IPS DF 4.7 (cell line): ENCODE measurements at regions not wholly inside any gene's neighbourhood (a gene's known extent, or its start where the extent isn't known, plus 50 kb on each side); places are given as distances from the start of the nearest gene placed in this dataset.
A peak's percentile ranks its signal among the peaks of the same experiment; 100 is the strongest.

Experiments
- DNase-seq: peaks from one replicate; pipeline ENCODE4 v3.0.0-alpha.2; 2013; ENCODE audit warnings: low spot score; ENCODE audit errors: extremely low read depth

DNA sequence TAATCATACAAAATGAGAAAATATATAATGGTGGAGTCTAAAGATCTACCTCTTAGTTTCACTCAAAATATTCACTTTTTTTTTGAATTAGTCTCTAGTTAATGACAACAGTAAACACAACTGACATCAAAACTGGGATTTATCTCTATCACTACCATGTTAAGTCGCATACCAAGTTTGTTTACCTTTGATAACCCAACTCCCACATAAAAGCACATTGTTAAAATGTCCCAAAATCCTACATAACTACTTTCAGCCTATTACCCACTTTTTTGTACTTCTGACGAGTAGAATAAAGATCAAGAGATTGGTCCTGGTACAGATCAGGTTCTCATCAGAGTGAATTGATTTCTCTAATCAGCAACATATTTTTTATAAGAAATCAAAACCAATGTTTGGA is 518.5 kb downstream of the EPHA3 start:
- DNase-seq: no peak

DNA sequence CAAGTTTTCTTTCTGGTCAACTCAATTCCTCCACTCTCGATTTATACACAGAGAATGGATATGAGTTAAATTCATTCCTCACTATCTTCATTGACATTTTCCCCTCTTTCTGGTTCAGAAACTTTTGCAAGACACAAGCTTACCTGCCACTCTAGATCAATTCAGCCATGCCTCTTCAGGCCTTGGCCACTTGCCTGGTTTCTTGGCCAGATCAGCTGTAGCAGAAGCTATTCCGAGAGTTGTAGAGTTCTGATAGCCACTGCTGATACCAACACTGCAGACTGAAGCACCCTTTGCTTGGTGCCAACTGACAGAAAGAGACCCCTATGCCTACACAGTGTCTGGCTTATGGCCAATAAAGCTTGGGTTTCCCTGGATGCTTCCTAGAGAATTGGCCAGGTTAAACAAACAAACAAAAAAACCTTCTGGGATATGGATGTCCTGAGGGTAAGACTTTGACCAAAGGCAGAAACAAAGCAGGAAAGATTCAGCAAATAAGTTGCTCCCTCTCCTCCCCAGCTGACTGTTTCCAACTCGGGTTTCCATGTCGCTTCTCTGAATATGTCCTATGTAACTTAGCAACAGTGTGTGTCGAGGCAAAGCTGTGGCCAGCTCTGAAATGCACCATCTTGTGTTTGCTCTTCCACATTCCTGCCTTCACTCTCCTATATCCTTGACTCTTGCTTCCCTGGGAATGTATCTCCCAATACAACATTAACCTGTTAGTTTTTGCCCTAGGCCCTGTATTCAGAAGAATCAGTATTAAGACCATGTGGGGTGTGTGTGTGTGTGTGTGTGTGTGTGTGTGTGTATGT is 521.6 kb downstream of the EPHA3 start:
- no peak for DNase-seq

DNA sequence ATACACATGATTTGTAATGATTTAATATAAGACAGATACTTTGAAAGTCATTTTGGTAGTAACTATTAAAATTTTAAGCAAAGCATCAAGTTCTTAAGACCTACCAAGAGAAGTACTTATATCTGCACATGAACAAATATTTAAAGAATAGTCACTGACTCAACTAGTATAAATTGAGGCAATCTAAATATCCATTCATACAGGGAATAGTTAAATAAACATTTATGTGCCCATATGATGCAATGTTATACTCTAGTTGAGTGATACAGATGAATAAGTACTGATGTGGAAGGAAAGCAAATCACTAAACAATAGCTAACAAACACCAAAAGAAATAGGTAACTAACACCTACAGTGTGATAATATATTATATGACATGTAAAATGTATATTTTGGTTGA is 527.7 kb downstream of the EPHA3 start:
- no peak for DNase-seq

DNA sequence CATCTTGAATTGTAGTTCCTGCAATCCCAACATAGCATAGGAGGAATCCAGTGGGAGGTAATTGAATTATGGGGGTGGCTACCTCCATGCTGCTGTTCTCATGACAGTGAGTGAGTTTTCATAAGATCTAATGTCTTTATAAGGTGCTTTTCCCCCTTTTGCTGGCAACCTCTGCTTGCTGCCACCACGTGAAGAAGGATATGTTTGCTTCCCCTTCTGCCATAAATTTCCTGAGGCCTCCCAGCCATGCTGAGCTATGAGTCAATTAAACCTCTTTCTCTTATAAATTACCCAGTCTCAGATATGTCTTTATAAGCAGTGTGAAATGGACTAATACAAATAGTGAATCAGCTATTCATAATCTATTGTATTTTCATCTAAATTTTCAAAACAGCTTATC is 537.3 kb downstream of the EPHA3 start:
- DNase-seq: no peak

DNA sequence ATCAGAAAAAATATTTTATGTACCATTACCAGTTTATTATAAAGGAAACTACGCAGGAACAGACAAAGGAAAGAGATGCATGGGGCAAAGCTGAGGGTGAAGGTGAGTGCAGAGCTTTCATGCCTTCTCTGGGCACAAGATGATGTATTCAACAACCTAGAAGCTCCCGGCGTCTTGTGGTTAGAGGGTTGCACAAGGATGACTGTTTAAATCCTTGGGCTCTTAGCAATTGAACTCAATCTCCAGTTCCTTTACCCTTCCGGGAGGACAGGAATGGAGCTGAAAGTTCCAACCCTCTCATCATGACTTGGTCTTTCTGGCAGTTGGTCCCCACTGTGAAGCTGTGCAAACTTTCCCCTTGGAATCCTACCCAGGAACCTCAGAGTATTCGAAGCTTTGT is 542.0 kb downstream of the EPHA3 start:
- DNase-seq: no peak

DNA sequence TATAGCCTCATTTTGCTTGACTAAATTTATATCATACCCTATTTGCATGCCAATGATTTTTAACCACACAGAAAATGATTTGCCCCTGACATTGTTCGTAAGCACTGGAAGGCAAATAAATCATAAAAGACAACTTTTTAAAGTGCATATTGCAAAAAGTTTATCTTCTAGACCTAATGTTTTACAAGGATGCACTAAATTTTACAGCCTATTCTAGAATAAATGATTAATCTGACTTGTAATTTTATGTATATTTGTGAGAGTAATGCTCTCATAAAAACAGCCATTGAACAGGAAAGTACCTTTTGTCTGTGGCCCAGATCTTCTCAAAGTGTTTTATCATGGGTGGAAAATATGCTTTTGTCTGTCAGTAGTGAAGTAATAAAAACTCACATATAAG is 546.6 kb downstream of the EPHA3 start:
- no peak for DNase-seq

DNA sequence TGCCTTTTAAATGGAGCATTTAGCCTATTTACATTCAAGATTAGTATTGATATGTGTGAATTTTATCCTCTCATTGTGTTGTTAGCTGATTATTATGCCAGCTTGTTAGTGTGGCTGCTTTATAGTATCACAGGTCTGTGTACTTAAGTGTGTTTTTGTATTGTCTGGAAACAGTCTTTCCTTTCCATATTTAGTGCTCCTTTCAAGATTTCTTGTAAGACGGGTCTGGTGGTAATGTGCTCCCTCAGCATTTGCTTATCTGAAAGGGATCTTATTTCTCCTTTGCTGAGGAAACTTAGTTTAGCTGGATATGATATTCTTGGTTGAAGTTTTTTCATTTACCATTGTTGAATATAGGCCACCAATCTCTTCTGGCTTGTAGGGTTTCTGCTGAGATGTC is 549.0 kb downstream of the EPHA3 start:
- no peak for DNase-seq

DNA sequence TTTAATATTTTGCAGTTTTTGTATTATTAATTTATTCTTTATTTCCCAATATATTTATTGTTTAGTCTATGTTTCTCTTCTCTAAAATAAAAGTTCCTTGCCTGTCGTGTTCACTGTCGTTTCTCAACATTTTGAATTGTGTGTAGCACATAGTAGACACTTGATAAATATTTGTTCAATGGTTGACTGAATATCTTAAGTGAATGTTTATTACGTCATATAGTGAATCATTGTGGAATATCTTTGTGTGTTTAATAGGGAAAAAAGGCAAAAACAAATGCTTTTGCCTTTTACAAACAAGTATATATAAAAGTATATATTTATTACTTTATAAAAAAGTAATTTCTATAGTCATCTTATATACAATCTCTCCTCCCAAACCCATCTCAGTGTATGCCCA is 572.3 kb downstream of the EPHA3 start:
- no peak for DNase-seq

DNA sequence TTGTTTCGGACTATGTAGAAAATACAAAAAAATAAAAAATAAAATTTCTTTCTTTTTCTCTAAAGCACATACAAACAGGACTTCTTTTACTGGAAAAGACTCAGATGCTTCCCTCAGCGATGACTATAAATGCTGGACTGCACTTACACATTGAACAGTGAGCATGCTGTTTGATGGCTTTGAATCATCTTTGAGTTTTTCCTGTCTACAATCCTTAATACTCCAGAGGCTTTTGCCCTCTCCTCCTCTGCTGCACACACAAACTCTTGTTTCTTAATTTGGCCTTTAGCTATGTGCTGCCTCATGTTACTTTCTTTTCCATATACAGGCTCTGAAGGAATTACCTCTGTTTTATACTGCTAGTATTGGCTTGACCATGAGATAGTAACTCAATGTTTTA is 575.1 kb downstream of the EPHA3 start:
- DNase-seq: no peak

DNA sequence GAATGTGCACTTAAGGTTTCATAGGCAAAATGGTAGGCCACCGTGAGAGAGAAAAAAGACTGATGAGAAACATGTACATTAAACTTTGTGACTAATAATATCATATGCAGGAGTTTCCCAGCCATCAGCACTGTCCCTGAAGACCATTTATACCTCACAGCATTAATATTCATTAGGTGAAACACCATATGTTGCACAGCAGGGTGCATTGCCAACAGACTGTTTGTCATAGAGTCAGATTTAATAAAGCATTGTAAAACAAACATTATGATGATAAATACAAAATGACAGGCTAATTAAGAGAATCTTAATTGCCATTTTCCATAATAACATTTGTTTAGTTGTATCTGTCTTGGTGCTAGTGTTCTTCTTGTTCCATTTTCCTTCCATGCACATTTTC is 578.3 kb downstream of the EPHA3 start:
- no peak for DNase-seq

DNA sequence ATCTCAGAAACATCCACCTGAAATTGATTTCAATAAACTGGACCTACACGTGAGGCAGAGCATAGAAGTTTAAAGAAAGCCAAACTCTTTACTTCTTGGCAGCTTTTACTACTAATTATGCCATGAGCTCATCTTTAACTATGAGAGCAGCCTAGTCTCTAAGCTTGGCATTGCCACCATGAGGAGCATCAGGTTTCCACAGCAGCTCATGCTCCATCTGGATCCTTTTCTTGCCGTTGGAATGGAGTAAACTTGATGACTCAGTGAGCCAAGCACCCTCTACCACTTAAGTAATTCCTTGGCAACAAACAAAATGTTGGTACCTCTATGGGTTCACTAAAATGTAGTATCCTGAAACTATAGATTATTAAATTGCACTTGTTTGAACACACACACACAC is 583.2 kb downstream of the EPHA3 start:
- peak; percentile 3 for DNase-seq

DNA sequence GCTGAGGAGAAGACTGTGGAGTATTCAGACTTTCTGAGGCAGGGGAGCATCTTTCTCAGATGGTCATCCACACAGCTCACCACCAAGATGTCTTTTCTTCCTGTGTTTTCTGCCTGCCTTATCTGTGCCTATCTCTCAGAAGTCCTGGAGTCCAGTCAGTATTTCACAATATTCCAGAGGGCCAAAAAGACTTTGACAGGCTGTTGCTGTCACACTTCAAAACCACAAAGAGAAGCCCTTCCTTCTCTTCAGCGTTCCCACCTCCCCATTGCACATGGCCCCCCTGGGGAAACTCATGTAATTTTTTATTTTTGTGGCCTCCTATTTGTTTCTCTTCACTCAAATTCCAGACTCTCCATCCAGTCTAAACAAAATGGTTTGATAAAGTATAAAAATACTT is 585.2 kb downstream of the EPHA3 start:
- DNase-seq: no peak

DNA sequence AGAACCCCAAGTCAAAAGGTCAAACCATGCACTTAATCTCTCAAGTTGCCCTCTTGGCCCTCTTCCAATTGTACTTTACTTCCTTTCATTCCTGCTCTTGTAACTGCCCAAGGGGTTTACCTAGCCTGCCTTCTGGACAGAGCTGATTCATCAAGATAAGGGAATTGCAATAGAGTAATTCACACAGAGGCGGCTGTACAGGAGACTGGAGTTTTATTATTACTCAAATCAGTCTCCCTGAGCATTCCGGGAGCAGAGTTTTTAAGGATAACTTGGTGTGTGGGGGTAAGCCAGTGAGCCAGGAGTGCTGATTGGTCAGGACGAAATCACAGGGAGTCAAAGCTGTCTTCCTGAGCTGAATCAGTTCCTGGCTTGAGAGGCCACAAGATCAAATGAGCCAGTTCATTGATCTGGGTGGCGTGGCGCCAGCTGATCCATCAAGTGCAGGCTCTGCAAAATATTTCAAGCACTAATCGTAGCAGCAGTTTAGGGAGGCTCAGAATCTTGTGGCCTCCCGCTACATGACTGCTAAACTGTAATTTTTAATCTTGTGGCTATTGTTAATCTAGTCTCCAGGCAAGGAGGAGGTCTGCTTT is 590.0 kb downstream of the EPHA3 start:
- DNase-seq: no peak

DNA sequence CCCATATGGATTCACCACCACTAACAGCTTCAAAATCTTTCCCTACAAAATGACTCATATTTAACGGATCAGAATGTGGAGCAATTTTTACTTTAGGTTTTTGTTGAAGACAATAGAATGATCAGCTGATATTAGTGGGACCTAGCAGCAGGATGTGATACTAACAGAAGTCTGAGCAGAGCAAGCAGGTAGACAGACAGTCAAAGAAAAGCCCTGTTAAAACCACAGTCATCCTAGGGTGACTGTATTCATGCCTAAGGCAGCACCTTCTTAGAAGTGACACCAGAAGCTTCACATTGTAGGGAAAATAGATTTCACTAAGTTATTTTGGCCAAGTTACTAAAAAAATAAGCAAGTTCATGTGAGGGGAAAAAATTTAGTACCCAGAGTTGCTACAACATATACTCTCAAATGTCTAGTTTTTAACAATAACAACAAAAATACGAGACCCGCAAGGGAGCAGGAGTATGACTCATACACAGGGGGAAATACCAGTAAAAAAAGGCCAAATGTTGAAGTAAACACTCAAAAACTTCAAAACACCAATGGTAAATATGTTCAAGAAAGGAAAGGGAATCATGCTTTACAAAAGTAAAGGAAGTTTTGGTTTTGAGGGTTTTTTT is 590.9 kb downstream of the EPHA3 start:
- no peak for DNase-seq

DNA sequence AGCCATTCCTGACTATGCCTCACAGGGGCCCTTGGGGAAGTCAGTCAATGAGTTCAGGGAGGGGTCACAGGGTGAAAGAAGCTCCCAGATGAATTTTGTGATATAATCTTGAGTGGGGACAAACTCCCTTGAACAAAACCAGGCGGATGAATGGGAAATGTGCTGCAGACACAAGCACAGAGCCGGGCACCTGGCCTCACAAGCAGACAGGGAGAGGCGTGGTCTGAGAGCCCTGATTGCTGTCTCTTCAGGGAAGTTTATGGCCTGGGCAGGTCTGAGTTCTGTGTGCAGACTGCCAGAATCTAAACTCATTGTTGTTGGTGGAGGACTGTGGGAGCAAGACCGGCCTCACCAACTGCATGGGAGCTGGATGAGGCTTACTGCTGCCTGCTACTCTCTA is 591.8 kb downstream of the EPHA3 start:
- no peak for DNase-seq

DNA sequence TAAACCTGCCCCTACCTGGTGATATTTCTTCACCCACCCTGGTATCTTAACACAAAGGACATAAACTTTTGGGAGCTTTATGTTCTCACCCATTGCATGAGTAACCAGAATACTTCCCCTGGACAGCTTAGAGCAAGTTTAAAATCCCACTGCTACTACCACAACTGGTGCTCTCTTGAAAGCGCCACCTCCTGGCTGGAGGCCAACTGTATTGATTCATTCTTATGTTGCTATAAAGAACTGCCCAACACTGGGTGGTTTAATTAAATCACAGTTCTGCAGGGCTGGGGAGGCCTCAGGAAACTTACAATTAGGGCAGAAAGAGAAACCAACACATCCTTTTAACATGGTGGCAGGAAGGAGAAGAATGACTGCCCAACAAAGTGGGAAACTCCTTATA is 592.4 kb downstream of the EPHA3 start:
- DNase-seq: no peak

DNA sequence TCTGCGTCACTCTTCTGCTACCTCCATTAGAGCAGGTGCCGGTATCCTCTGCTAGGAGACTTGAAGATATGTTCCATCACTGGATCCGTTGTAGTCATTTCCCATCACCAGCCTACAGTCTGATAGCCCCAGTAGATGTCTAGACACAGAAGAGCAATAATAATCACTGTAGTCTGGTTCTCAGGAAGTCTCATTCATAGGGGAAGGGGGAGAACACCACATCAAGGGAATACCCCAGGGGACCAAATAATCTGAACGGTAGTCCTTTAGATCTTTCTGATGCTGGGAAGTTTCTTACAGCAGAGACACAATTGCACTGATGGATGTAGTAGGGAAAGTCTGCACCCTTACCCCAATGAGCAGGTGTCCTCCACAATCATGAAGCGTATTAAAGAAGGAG is 595.0 kb downstream of the EPHA3 start:
- no peak for DNase-seq

DNA sequence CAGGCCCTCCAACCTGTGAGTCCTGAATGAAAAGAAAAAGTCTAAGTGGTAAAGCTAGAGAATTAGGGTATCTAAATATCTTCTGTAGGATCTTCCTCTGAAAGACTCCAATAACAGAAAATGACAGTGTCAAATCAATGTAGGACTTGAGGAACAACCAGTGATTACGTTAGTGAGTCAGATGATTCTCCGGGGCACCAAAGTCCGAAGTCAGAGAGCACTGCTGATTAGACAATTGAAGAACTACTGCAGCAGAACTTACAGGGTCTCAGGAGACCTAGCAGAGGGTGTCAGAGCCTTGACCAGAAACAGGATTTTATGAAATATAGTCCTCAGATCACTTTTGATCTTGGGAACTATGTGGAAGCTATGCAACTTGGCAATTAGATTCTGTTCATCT is 605.8 kb downstream of the EPHA3 start:
- DNase-seq: no peak

DNA sequence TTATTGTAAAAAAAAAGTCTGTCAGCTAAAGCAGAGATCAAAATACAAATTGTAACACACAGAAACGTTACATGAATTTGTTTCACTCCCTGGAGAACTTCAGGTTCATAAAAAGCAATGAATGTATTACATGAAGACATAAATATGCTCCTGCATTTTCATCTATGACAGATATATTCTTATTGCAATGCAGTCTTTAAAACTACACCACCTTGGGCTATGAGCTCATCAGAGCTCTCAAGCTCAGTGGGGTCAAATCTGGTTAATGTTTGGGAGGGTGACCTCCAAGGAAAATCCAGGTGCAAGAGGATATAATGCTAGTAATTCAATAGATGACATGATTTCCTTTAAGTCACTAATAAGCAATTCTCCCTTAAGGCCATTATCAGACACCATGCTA is 606.8 kb downstream of the EPHA3 start:
- DNase-seq: no peak

DNA sequence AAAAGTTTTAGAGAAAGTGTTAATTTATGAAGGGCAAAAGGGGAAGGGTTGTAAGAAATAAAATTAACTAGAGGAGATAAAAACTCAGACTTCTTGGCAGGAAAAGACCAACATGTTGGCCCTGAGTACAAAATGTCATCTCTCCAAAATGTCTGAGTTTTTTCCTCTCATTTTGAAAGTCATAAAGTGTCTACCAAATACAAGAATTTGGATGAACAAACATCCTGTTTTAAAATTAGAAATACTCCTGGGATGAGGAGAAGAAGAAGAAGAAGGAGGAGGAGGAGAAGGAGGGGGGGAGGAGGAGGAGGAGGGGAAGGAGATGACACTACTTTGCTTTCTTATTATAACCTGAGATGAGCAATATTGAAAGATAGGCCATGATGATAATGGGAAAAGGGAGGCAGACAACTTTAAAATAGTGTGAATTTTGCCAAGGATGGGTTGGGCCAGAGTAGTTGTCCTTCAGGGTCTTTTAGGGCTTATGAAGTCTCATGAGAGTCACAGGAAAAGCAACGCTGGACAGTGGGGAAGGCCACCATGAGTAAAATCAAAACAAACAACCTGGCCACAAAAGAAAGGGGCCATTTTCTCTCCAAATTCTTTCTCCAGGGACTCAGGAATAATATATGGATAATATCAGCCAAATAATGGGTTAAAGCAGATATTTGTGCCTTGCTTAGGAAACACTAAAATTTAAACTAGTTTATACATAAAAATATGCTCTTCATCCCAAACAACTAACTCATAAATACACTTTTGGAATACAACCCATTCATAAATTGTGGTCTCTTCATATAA is 632.9 kb downstream of the EPHA3 start:
- no peak for DNase-seq

DNA sequence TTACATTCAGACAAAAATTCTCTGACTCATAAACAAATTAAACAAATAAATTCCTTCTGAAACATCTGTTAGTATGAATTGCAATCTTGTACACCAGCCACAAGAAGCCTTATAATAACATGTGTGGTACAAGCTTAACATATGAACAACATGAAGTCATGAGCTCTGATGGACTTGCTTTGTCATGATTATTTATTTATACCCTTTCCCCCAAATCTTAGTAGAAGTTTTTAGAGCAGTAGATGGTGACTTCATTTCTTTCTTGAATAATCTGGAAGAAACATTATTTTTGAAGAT is 633.4 kb downstream of the EPHA3 start:
- no peak for DNase-seq

DNA sequence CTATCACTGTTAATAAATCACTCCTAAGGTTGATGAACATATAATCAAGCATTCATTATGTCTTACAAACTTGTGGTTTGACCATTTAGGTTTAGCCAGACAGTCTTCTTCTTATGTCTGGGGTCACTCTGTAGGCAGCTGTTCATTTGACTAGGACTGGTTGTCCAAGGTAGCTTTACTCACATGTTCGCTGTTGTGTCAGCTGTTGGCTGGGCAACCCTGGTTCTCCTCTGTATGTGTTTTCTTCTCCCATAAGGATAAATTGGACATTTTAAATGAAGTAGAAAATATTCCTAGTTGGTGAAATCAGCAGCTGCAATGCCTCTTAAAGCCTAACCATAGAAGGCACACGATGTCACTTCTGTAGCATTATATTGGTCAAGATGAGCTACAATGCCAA is 635.1 kb downstream of the EPHA3 start:
- no peak for DNase-seq
